ENCODE measurements at regions not wholly inside any gene's neighbourhood (a gene's known extent, or its start where the extent isn't known, plus 50 kb on each side); places are given as distances from the start of the nearest gene placed in this dataset.

- no peak overlapping the region for H3K27ac ChIP-seq
- H2AFZ ChIP-seq = no peak overlapping the region
- no peaks in the 10 kb centered on the region for H3K79me2 ChIP-seq
- H3K27me3 ChIP-seq = peaks cover 3% of the 10 kb centered on the region
- H3K4me3 ChIP-seq = no peak overlapping the region
- 75% methylated on average over 3 of the region's 3 CpGs for WGBS (ENCODE audit: low lambda C conversion rate, missing lambda C conversion rate)
- no peaks in the 10 kb centered on the region for H3K4me1 ChIP-seq (ENCODE audit: insufficient read depth)
- no peaks in the 10 kb centered on the region for H3K9me2 ChIP-seq (replicated peaks; ENCODE audit: insufficient read depth)
- no peaks in the 10 kb centered on the region for H3K9me3 ChIP-seq (ENCODE audit: low read depth)
- H3K36me3 ChIP-seq (replicated peaks; ENCODE audit: insufficient read depth, low read depth) = no peaks in the 10 kb centered on the region
- DNase-seq (ENCODE audit: low spot score) = no peak
- no peaks in the 10 kb centered on the region for H4K20me1 ChIP-seq (ENCODE audit: insufficient read depth, poor library complexity, severe bottlenecking)
- TF ChIP-seq EZH2phosphoT487 (IDR thresholded peaks at IDR 0.05; ENCODE audit: low read depth, severe bottlenecking, unreplicated experiment) = no peak
- no peak for TF ChIP-seq CTCF (IDR thresholded peaks at IDR 0.05; ENCODE audit: poor library complexity)
- TF ChIP-seq EZH2 (IDR thresholded peaks at IDR 0.05; ENCODE audit: borderline replicate concordance) = no peak
- no peak overlapping the region for H3K4me2 ChIP-seq
Observed at GRCh38 chr3:63150880-63151279, 127.2 kb upstream of the SYNPR start.

- no peak overlapping the region for H3K4me2 ChIP-seq
- no peaks in the 10 kb centered on the region for H3K4me1 ChIP-seq (ENCODE audit: insufficient read depth)
- H3K9me3 ChIP-seq (ENCODE audit: low read depth) = no peaks in the 10 kb centered on the region
- H3K36me3 ChIP-seq (replicated peaks; ENCODE audit: insufficient read depth, low read depth) = no peaks in the 10 kb centered on the region
- 81% methylated on average over 1 of the region's 1 CpG for WGBS (ENCODE audit: low lambda C conversion rate, missing lambda C conversion rate)
- H3K27me3 ChIP-seq = peaks cover 3% of the 10 kb centered on the region
- no peaks in the 10 kb centered on the region for H3K79me2 ChIP-seq
- no peaks in the 10 kb centered on the region for H4K20me1 ChIP-seq (ENCODE audit: insufficient read depth, poor library complexity, severe bottlenecking)
- no peaks in the 10 kb centered on the region for H3K9me2 ChIP-seq (replicated peaks; ENCODE audit: insufficient read depth)
- no peak for TF ChIP-seq EZH2 (IDR thresholded peaks at IDR 0.05; ENCODE audit: borderline replicate concordance)
- H3K27ac ChIP-seq = no peak overlapping the region
- DNase-seq (ENCODE audit: low spot score) = no peak
- H3K4me3 ChIP-seq = no peak overlapping the region
- no peak overlapping the region for H2AFZ ChIP-seq
Observed at GRCh38 chr3:63151897-63152296, 126.2 kb upstream of the SYNPR start.

- H3K9me2 ChIP-seq (replicated peaks; ENCODE audit: insufficient read depth) = no peaks in the 10 kb centered on the region
- no peak overlapping the region for H3K4me2 ChIP-seq
- TF ChIP-seq CTCF (IDR thresholded peaks at IDR 0.05; ENCODE audit: poor library complexity) = no peak
- no peak for TF ChIP-seq EZH2phosphoT487 (IDR thresholded peaks at IDR 0.05; ENCODE audit: low read depth, severe bottlenecking, unreplicated experiment)
- TF ChIP-seq EZH2 (IDR thresholded peaks at IDR 0.05; ENCODE audit: borderline replicate concordance) = no peak
- WGBS (ENCODE audit: low lambda C conversion rate, missing lambda C conversion rate) = 56% methylated on average over 2 of the region's 2 CpGs
- no peak overlapping the region for H2AFZ ChIP-seq
- no peaks in the 10 kb centered on the region for H3K27me3 ChIP-seq
- H3K36me3 ChIP-seq (replicated peaks; ENCODE audit: insufficient read depth, low read depth) = no peaks in the 10 kb centered on the region
- H3K9me3 ChIP-seq (ENCODE audit: low read depth) = no peaks in the 10 kb centered on the region
- no peaks in the 10 kb centered on the region for H3K79me2 ChIP-seq
- H3K27ac ChIP-seq = no peak overlapping the region
- no peak overlapping the region for H3K4me3 ChIP-seq
- no peaks in the 10 kb centered on the region for H3K4me1 ChIP-seq (ENCODE audit: insufficient read depth)
- no peak for DNase-seq (ENCODE audit: low spot score)
- no peaks in the 10 kb centered on the region for H4K20me1 ChIP-seq (ENCODE audit: insufficient read depth, poor library complexity, severe bottlenecking)
Observed at GRCh38 chr3:63159764-63160163, 118.3 kb upstream of the SYNPR start.

- Histone ChIP-seq H3K4me3 (no peak overlapping the region), H3K27me3 (no peaks in the 10 kb centered on the region), H3K4me1 (ENCODE audit: insufficient read depth) (no peaks in the 10 kb centered on the region), H3K9me2 (replicated peaks; ENCODE audit: insufficient read depth) (no peaks in the 10 kb centered on the region), H2AFZ (no peak overlapping the region), H3K4me2 (no peak overlapping the region), H4K20me1 (ENCODE audit: insufficient read depth, poor library complexity, severe bottlenecking) (no peaks in the 10 kb centered on the region), H3K36me3 (replicated peaks; ENCODE audit: insufficient read depth, low read depth) (no peaks in the 10 kb centered on the region), H3K27ac (no peak overlapping the region), H3K79me2 (no peaks in the 10 kb centered on the region), H3K9me3 (ENCODE audit: low read depth) (no peaks in the 10 kb centered on the region)
- DNase-seq (ENCODE audit: low spot score) = no peak
- 65% methylated on average over 4 of the region's 4 CpGs for WGBS (ENCODE audit: low lambda C conversion rate, missing lambda C conversion rate)
- TF ChIP-seq EZH2 (IDR thresholded peaks at IDR 0.05; ENCODE audit: borderline replicate concordance) = no peak
- no peak for TF ChIP-seq EZH2phosphoT487 (IDR thresholded peaks at IDR 0.05; ENCODE audit: low read depth, severe bottlenecking, unreplicated experiment)
- no peak for TF ChIP-seq CTCF (IDR thresholded peaks at IDR 0.05; ENCODE audit: poor library complexity)
Observed at GRCh38 chr3:63167113-63167512, 111.0 kb upstream of the SYNPR start.

Data from hepatocyte (in vitro differentiated cells).